Activated naive CD8-positive, alpha-beta T cell treated with anti-CD3 and anti-CD28 coated beads for 36 hours (primary cell): ENCODE measurements at regions not wholly inside any gene's neighbourhood (a gene's known extent, or its start where the extent isn't known, plus 50 kb on each side); places are given as distances from the start of the nearest gene placed in this dataset.

Experiments used
- DNase-seq: peaks from one replicate; pipeline ENCODE4 v3.0.0; 2021
- H3K27ac Mint-ChIP-seq: one replicate; pipeline ENCODE4 v1.8.0; 2022; ENCODE audit warnings: mild to moderate bottlenecking, moderate library complexity, mixed read lengths
- H3K27me3 Mint-ChIP-seq: one replicate; pipeline ENCODE4 v1.8.0; 2022; ENCODE audit warnings: mild to moderate bottlenecking, mixed read lengths
- H3K36me3 Mint-ChIP-seq: one replicate; pipeline ENCODE4 v1.8.0; 2021; ENCODE audit warnings: mild to moderate bottlenecking, mixed read lengths
- H3K4me1 Mint-ChIP-seq: one replicate; pipeline ENCODE4 v1.8.0; 2021; ENCODE audit warnings: mixed read lengths
- H3K4me3 Mint-ChIP-seq: one replicate; pipeline ENCODE4 v1.8.0; 2022; ENCODE audit warnings: mild to moderate bottlenecking, moderate library complexity, mixed read lengths
- H3K9me3 Mint-ChIP-seq: one replicate; pipeline ENCODE4 v1.8.0; 2022; ENCODE audit warnings: mixed read lengths

DNA sequence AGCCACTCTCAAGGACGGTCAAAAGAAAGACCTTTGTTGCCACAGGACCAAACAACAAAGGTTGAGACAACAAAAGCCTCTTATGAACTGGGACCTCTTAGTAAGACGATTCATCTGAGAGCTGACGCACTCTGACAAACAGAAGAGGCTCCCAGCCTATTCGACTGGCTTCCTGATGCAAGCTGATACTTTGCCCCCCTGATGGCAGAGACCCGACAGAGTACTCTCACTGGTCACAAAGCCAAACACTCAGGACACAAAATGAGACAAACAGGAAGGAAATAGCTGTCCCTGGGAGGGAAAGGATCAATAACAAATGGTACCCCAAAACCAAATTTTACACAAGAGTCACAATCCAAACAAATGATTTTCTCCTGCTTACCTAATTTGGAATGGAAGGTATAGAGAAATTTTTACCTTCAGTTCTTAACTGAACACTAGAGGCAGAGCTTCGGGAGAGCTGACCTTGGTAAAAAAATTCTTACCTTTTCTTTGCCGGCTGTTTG lies 75.2 kb upstream of the PLAC8 start:
- no peak overlapping the region for H3K27ac Mint-ChIP-seq

DNA sequence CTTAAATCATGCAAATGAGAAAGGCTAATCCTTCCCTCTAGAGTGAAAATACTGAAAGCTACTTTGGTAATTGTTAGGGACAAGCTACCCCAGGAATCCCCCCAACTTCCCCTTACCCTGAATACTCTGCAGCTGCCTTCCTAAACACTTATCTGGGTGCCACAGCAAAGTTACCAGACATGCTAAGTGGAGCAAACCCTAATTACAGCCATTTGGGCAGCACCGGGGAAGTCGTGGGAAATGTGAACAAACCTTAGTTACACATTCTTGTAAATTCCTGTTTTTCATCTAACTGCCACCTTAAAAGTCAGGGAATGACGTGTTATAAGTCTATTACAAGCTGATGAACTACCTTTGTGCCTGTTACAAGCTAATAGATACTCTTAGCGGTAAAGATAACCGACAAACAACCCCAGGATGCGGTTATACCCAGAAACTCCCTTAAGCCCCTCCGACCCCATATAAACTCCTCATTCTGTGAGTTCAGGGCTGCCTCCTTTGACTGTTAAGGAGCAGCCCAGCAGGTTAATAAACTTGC lies 66.0 kb upstream of the PLAC8 start:
- DNase-seq: no peak
- no peak overlapping the region for H3K27ac Mint-ChIP-seq
- no peaks in the 10 kb centered on the region for H3K27me3 Mint-ChIP-seq
- no peak overlapping the region for H3K4me3 Mint-ChIP-seq
- no peaks in the 10 kb centered on the region for H3K36me3 Mint-ChIP-seq
- no peaks in the 10 kb centered on the region for H3K9me3 Mint-ChIP-seq
- peaks cover 2% of the 10 kb centered on the region for H3K4me1 Mint-ChIP-seq

More for the DNA sequence above, 75.2 kb upstream of the PLAC8 start:
- Mint-ChIP-seq H3K4me1 (no peaks in the 10 kb centered on the region), H3K9me3 (no peaks in the 10 kb centered on the region), H3K4me3 (no peak overlapping the region), H3K36me3 (no peaks in the 10 kb centered on the region), H3K27me3 (no peaks in the 10 kb centered on the region)
- DNase-seq: no peak

DNA sequence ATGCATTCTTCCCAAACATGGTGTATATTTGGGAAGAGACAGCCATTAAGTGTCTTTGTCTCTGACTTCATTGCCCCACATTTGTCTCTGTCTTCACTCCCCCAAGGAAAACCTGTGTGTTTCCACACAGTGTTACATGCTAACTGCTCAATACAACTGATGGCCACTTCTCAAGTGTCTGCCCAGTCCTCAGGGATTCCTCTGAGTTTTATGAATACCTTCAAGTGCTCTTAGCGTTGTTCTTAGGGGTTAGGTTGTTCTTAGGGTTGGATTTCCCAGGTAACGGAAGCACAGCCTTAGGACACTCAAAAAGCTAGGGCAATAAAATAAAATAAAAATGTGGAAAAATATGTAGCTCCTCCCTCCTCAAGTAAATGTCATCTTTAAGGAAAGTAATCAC lies 64.7 kb upstream of the PLAC8 start:
- Mint-ChIP-seq H3K4me1 (peaks cover 2% of the 10 kb centered on the region), H3K4me3 (no peak overlapping the region), H3K36me3 (no peaks in the 10 kb centered on the region), H3K27ac (no peak overlapping the region), H3K27me3 (no peaks in the 10 kb centered on the region), H3K9me3 (no peaks in the 10 kb centered on the region)
- DNase-seq: no peak

DNA sequence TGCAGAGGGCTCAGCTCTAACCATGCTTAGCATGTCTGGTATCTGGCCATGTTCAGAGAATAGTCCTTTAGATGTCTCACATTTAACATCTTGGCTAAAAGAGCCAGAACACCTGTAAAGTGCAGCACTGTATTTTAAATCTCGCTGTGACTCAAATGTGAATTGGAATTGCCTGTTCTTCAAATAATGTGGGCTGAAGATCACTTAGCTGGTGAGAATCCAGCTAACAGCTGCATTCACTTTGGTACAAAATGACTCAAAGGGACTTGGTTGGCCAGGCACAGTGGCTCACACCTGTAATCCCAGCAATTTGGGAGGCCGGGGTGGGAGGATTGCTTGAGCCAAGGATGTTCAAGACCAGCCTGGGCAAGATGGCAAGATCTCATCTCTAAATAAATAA lies 63.5 kb upstream of the PLAC8 start:
- H3K27me3 Mint-ChIP-seq: no peaks in the 10 kb centered on the region
- no peaks in the 10 kb centered on the region for H3K9me3 Mint-ChIP-seq
- no peak for DNase-seq
- H3K27ac Mint-ChIP-seq: no peak overlapping the region
- peaks cover 2% of the 10 kb centered on the region for H3K4me1 Mint-ChIP-seq
- no peaks in the 10 kb centered on the region for H3K36me3 Mint-ChIP-seq
- no peak overlapping the region for H3K4me3 Mint-ChIP-seq

DNA sequence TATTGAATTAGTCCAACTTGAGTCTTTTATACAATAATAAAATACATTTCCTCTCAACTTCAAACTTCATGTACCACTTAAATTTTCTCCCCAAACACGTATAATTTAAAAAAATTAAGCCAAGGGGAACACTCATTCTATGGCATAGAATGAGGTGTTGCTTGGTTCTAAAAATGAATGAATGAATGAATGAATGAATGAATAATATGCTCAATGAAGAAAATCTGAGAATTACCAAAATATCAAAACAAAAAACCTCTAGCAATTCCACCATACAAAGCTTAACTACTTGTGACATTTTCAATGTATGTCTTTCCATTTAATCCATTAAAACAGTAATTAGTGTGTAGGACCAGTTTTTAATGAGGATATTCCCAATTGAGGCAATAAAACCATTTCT lies 62.7 kb upstream of the PLAC8 start:
- no peak overlapping the region for H3K27ac Mint-ChIP-seq
- H3K4me3 Mint-ChIP-seq: no peak overlapping the region
- no peaks in the 10 kb centered on the region for H3K27me3 Mint-ChIP-seq
- no peak for DNase-seq
- peaks cover 2% of the 10 kb centered on the region for H3K4me1 Mint-ChIP-seq
- H3K36me3 Mint-ChIP-seq: no peaks in the 10 kb centered on the region
- no peaks in the 10 kb centered on the region for H3K9me3 Mint-ChIP-seq

DNA sequence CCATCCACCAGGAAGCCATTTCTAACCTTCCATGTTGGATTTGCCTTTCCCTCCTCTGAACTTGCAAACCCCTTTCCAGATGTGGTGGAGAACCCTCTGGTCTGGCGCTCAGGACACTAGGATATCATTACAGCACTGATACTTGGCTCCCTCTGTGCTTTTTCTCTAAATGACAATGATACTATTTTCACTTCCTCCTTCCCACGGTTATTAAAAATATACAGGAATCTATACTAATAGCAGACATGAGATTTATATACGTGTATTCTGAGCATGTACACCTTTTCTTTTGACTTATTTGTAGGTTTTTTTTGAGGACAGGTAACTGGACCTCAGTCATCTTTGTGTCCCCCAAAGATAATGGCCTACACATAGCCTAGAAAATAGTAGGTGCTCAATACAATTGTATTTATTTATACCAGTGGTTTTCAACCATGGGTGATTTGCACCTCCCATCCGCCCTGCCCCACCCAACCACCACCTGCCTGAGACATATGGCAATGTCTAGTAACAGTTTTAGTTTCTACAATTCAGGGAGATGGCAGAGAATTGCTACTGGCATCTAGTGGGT lies 60.4 kb upstream of the PLAC8 start:
- Mint-ChIP-seq H3K27me3 (no peaks in the 10 kb centered on the region), H3K4me1 (peaks cover 2% of the 10 kb centered on the region), H3K4me3 (no peak overlapping the region), H3K9me3 (no peaks in the 10 kb centered on the region), H3K27ac (no peak overlapping the region), H3K36me3 (no peaks in the 10 kb centered on the region)
- no peak for DNase-seq

DNA sequence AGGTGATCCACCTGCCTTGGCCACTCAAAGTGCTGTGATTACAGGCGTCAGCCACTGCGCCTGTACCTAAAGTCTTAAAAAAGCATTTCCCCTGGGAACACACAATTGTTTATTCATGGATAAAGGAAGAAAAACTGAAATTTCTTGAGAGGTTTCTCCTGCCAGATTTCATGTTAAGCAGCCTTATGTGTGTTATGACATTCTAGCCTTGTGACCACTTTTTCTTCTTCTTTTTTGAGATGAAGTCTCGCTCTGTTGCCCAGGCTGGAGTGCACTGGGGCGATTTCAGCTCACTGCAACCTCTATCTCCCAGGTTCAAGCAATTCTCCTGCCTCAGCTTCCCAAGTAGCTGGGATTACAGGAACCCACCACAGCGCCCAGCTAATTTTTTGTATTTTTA lies 57.8 kb upstream of the PLAC8 start:
- DNase-seq: no peak
- Mint-ChIP-seq H3K27me3 (no peaks in the 10 kb centered on the region), H3K4me1 (peaks cover 2% of the 10 kb centered on the region), H3K4me3 (no peak overlapping the region), H3K27ac (no peak overlapping the region), H3K36me3 (no peaks in the 10 kb centered on the region), H3K9me3 (peaks cover 6% of the 10 kb centered on the region)

DNA sequence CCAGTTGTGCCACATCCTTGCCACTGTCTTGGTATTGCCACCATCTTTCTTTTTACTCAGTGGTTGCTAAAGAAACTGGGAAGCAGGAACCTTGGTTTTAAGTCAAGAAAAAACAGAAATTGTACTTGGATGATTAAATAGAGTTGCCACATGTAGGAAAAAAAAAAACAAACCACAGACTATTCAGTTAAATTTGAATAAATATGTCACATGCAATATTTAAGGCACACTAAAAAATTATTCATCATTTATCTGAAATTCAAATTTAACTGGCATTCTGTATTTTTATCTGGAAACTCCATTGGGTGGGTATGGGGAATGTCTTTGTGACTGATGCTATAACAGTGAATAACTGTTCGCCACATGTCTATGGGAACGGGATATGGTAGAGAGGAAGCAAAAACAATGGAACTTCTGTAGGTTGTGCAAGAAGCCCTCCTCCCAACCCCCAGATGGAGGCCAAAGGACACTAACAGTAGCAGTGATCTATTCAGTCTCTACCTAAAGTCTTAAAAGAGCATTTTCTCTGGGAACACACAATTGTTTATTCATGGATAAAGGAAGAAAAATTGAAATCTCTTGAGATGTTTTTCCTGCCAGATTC lies 57.0 kb upstream of the PLAC8 start:
- Mint-ChIP-seq H3K27ac (no peak overlapping the region), H3K36me3 (no peaks in the 10 kb centered on the region), H3K9me3 (peaks cover 9% of the 10 kb centered on the region), H3K4me1 (peaks cover 9% of the 10 kb centered on the region), H3K27me3 (no peaks in the 10 kb centered on the region), H3K4me3 (no peak overlapping the region)
- no peak for DNase-seq

DNA sequence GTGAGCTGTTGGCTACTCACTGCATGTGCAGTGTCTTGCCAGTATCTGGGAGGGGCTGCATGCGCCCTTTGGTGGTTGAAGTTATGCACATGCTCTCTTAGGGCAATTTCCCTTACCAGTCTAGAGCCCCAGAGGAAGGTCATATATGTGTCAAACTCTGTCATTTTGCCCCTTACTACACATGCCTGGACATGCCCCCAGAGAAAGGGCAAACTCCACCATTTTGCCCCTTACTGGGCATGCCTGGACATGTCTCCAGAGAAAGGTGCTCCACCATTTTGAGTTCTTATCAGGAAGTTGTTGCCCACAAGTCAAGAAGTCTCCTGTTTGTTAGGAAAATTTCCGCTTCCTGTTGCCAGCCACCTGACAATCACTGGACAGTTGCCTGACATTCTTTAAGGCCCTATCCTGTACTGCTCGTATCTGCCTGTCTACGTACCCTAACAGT lies 56.4 kb upstream of the PLAC8 start:
- no peak for DNase-seq
- Mint-ChIP-seq H3K4me3 (no peak overlapping the region), H3K27ac (no peak overlapping the region), H3K27me3 (no peaks in the 10 kb centered on the region), H3K9me3 (peaks cover 9% of the 10 kb centered on the region), H3K36me3 (no peaks in the 10 kb centered on the region), H3K4me1 (peaks cover 14% of the 10 kb centered on the region)
